ENCODE measurements at regions not wholly inside any gene's neighbourhood (a gene's known extent, or its start where the extent isn't known, plus 50 kb on each side); places are given as distances from the start of the nearest gene placed in this dataset.

DNA sequence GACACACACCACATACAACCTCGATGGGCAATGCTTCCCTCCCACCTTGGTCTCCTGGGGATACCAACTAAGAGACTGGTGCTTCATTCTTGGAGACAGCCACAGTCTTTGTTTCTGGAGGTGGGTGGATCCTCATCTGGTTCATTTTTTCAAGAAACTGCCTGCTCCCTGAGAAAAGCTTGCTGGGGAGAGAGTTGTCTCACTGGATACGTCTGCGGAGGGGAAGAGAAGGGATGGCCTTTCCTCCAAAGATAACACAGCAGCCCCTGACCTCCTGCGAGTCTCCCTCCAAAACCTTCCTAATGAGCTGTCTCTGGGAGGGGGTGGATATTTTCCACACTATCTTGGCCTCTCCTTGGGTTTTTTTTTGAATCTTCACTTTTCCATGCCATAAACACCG, 221.2 kb downstream of the SOX9 start:
- no peak overlapping the region for H3K27ac ChIP-seq
- TF ChIP-seq, protein P1, sequence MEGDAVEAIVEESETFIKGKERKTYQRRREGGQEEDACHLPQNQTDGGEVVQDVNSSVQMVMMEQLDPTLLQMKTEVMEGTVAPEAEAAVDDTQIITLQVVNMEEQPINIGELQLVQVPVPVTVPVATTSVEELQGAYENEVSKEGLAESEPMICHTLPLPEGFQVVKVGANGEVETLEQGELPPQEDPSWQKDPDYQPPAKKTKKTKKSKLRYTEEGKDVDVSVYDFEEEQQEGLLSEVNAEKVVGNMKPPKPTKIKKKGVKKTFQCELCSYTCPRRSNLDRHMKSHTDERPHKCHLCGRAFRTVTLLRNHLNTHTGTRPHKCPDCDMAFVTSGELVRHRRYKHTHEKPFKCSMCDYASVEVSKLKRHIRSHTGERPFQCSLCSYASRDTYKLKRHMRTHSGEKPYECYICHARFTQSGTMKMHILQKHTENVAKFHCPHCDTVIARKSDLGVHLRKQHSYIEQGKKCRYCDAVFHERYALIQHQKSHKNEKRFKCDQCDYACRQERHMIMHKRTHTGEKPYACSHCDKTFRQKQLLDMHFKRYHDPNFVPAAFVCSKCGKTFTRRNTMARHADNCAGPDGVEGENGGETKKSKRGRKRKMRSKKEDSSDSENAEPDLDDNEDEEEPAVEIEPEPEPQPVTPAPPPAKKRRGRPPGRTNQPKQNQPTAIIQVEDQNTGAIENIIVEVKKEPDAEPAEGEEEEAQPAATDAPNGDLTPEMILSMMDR (IDR thresholded peaks at IDR 0.05): no peak
- no peak for TF ChIP-seq POLR2A (IDR thresholded peaks at IDR 0.05)
- H3K27me3 ChIP-seq: no peaks in the 10 kb centered on the region
- no peaks in the 10 kb centered on the region for H3K36me3 ChIP-seq
- H3K4me1 ChIP-seq: peaks cover 0 to 20% (median 0%) of the 10 kb centered on the region in 4 donors
- no peaks in the 10 kb centered on the region for H3K9me3 ChIP-seq
- no peak for DNase-seq
- no peak overlapping the region for H3K4me3 ChIP-seq

DNA sequence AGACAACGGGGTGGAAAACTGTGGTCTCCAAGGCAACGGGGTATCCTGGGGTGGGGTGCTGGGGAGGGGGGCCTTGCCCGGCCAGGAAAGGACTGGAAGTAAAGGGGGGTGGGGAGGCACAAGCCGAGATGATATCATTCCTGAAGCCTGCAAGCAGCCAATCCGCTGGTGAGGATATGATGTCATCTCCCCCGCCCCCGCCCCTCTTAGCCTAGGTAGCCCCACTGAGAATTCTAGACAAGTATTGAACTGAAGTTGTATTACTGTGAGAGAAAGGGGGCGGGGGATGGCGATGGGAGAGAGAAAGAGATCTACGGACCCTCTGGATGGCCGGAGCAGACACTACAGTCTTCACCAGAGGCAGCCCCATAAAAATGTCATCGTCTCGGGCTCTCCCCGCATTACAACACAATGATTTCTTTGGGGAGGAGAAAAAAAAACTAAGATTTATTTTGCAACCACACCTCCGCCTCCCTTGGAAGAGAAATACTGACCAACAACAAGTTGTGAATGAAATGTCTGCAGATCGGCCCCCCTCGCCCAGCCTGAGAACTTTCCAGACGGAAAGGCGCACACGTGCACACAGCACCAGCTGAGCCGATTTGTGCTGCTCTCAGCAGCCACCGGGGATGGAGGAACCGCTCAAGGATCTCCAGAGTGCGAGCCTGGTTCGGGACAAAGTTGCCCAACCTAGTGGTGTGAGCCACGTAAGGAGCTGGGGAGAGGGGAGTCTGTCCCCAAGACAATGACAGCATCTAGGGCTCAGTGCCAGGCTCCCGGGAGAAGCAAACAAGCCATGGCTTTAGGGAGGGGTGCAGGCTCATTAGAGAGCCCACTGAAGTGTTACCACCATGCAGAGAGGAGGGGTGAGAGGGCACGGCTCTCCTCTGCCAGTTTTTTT, 222.1 kb downstream of the SOX9 start:
- Histone ChIP-seq H3K27me3 (no peaks in the 10 kb centered on the region), H3K36me3 (no peaks in the 10 kb centered on the region), H3K9me3 (no peaks in the 10 kb centered on the region), H3K27ac (no peak overlapping the region), H3K4me1 (peaks cover 0 to 20% (median 0%) of the 10 kb centered on the region in 4 donors), H3K4me3 (no peak overlapping the region)
- TF ChIP-seq, protein P1 (IDR thresholded peaks at IDR 0.05): no peak
- no peak for TF ChIP-seq POLR2A (IDR thresholded peaks at IDR 0.05)
- DNase-seq: no peak

DNA sequence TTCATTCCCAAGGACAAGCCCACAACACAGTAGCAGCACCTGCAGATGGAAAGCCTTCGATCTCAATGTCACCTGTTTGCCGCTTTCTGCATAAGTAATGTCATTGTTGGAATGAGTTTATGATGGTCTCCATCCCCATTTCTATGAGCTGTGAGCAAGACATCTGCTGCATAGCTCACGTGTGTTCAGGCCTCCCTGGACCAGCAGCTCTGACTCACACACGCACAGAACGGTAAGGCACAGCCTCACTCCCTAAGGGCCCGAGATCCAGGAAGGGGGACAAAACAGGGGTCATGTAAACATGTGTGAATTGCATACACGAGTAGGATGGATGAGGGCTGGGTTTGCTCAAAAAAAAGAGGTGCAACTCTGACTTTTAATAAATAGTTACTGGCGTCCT, 223.1 kb downstream of the SOX9 start:
- no peaks in the 10 kb centered on the region for H3K36me3 ChIP-seq
- no peaks in the 10 kb centered on the region for H3K9me3 ChIP-seq
- no peak overlapping the region for H3K27ac ChIP-seq
- TF ChIP-seq POLR2A (IDR thresholded peaks at IDR 0.05): no peak
- TF ChIP-seq, protein P1 (IDR thresholded peaks at IDR 0.05): no peak
- DNase-seq: no peak
- H3K27me3 ChIP-seq: no peaks in the 10 kb centered on the region
- H3K4me1 ChIP-seq: peaks cover 0 to 10% (median 0%) of the 10 kb centered on the region in 4 donors
- H3K4me3 ChIP-seq: no peak overlapping the region

DNA sequence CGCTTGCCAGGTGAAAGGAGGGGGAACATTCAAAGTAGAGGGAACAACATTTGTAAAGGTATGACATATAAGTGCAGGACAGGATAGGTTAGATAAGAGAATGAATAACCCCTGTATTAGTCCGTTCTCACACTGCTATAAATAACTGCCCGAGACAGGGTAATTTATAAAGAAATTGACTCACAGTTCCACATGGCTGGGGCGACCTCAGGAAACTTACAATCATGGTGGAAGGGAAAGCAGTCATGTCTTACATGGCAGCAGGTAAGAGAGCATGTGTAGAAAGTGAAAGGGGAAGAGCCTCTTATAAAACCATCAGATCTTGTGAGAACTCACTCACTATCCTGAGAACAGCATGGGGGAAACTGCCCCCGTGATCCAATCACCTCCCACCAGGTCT, 223.8 kb downstream of the SOX9 start:
- H3K27ac ChIP-seq: no peak overlapping the region
- no peaks in the 10 kb centered on the region for H3K27me3 ChIP-seq
- H3K4me1 ChIP-seq: peaks cover 0 to 3% (median 0%) of the 10 kb centered on the region in 4 donors
- H3K36me3 ChIP-seq: no peaks in the 10 kb centered on the region
- TF ChIP-seq, protein P1 (IDR thresholded peaks at IDR 0.05): no peak
- no peak for TF ChIP-seq POLR2A (IDR thresholded peaks at IDR 0.05)
- no peaks in the 10 kb centered on the region for H3K9me3 ChIP-seq
- no peak for DNase-seq
- H3K4me3 ChIP-seq: no peak overlapping the region

DNA sequence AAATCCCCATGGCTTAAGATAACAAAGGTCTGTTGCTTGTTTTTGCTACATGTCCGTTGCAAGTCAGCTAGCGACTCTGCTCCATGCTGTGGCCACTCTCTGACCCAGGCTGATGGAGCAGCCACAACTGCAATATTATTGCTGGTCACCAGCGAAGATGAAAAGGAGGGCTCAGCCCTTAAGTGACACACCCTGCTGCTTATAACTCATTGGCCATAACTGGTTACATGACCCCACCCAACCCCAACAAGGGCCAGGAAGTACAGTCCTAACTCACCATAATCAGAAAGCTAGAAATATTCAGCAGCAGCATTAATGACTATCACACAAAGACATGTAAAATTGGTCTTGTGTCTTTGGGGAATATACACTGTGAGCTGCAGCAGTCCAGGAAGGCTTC, 224.3 kb downstream of the SOX9 start:
- Histone ChIP-seq H3K4me1 (no peaks in the 10 kb centered on the region), H3K36me3 (no peaks in the 10 kb centered on the region), H3K9me3 (no peaks in the 10 kb centered on the region), H3K27me3 (no peaks in the 10 kb centered on the region), H3K27ac (no peak overlapping the region), H3K4me3 (no peak overlapping the region)
- TF ChIP-seq, protein P1 (IDR thresholded peaks at IDR 0.05): no peak
- TF ChIP-seq POLR2A (IDR thresholded peaks at IDR 0.05): no peak
- no peak for DNase-seq

Measured in Peyer's patch (tissue), 4 donors.